ENCODE measurements at regions not wholly inside any gene's neighbourhood (a gene's known extent, or its start where the extent isn't known, plus 50 kb on each side); places are given as distances from the start of the nearest gene placed in this dataset.

- H3K4me2 ChIP-seq (ENCODE audit: low read length) = no peak overlapping the region
- H3K27me3 Mint-ChIP-seq (ENCODE audit: low read depth, unreplicated experiment) = no peaks in the 10 kb centered on the region
- H3K9me3 ChIP-seq (ENCODE audit: insufficient read depth, low read depth, low read length) = no peaks in the 10 kb centered on the region
- no peak overlapping the region for H3K4me3 Mint-ChIP-seq (ENCODE audit: unreplicated experiment)
- no peaks in the 10 kb centered on the region for H3K36me3 Mint-ChIP-seq (ENCODE audit: low read depth, unreplicated experiment)
- H3K4me3 ChIP-seq (ENCODE audit: insufficient read depth, low read depth, low read length) = no peak overlapping the region
- no peak for FAIRE-seq
- no peaks in the 10 kb centered on the region for H3K27me3 ChIP-seq (ENCODE audit: insufficient read depth, low read length)
- no peaks in the 10 kb centered on the region for H3K36me3 ChIP-seq (ENCODE audit: insufficient read depth, low read length)
- no peaks in the 10 kb centered on the region for H3K4me1 ChIP-seq (ENCODE audit: insufficient read depth, low read length)
- no peak overlapping the region for H2AFZ ChIP-seq (ENCODE audit: low read depth, low read length)
- peaks cover 4% of the 10 kb centered on the region for H3K4me1 Mint-ChIP-seq (ENCODE audit: low read depth, unreplicated experiment)
- H3K9ac ChIP-seq (ENCODE audit: low read length) = no peak overlapping the region
- H3K79me2 ChIP-seq (ENCODE audit: insufficient read depth, low read length) = no peaks in the 10 kb centered on the region
- H3K27ac Mint-ChIP-seq (ENCODE audit: unreplicated experiment) = no peak overlapping the region
- DNase-seq (ENCODE audit: low read depth) = no peak
- no peaks in the 10 kb centered on the region for H3K9me3 Mint-ChIP-seq (ENCODE audit: unreplicated experiment)
- TF ChIP-seq CTCF (IDR thresholded peaks at IDR 0.05; ENCODE audit: insufficient read depth, low read depth, low read length) (no peak), EZH2 (IDR thresholded peaks at IDR 0.05; ENCODE audit: insufficient read depth, low read length) (no peak)
- no peak overlapping the region for H3K27ac ChIP-seq (ENCODE audit: low read depth, low read length)
- no peaks in the 10 kb centered on the region for H4K20me1 ChIP-seq (ENCODE audit: insufficient read depth, low read length)
Observed at GRCh38 chr4:151575646-151576045, 166.7 kb downstream of the FHIP1A start.

GRCh38 chr4:151576627-151577026, 167.7 kb downstream of the FHIP1A start:
- no peaks in the 10 kb centered on the region for H3K27me3 Mint-ChIP-seq (ENCODE audit: low read depth, unreplicated experiment)
- H3K27ac Mint-ChIP-seq (ENCODE audit: unreplicated experiment) = no peak overlapping the region
- no peak for TF ChIP-seq CTCF (IDR thresholded peaks at IDR 0.05; ENCODE audit: insufficient read depth, low read depth, low read length)
- no peak for TF ChIP-seq EZH2 (IDR thresholded peaks at IDR 0.05; ENCODE audit: insufficient read depth, low read length)
- no peaks in the 10 kb centered on the region for H3K27me3 ChIP-seq (ENCODE audit: insufficient read depth, low read length)
- H3K9me3 Mint-ChIP-seq (ENCODE audit: unreplicated experiment) = no peaks in the 10 kb centered on the region
- H3K4me2 ChIP-seq (ENCODE audit: low read length) = no peak overlapping the region
- DNase-seq (ENCODE audit: low read depth) = no peak
- H3K4me1 Mint-ChIP-seq (ENCODE audit: low read depth, unreplicated experiment) = peaks cover 4% of the 10 kb centered on the region
- no peaks in the 10 kb centered on the region for H3K36me3 Mint-ChIP-seq (ENCODE audit: low read depth, unreplicated experiment)
- no peak overlapping the region for H3K27ac ChIP-seq (ENCODE audit: low read depth, low read length)
- no peaks in the 10 kb centered on the region for H3K36me3 ChIP-seq (ENCODE audit: insufficient read depth, low read length)
- H3K9ac ChIP-seq (ENCODE audit: low read length) = no peak overlapping the region
- no peak overlapping the region for H3K4me3 ChIP-seq (ENCODE audit: insufficient read depth, low read depth, low read length)
- no peak overlapping the region for H2AFZ ChIP-seq (ENCODE audit: low read depth, low read length)
- no peak for FAIRE-seq
- H3K4me3 Mint-ChIP-seq (ENCODE audit: unreplicated experiment) = no peak overlapping the region
- H3K79me2 ChIP-seq (ENCODE audit: insufficient read depth, low read length) = no peaks in the 10 kb centered on the region
- H3K4me1 ChIP-seq (ENCODE audit: insufficient read depth, low read length) = no peaks in the 10 kb centered on the region
- H3K9me3 ChIP-seq (ENCODE audit: insufficient read depth, low read depth, low read length) = no peaks in the 10 kb centered on the region
- H4K20me1 ChIP-seq (ENCODE audit: insufficient read depth, low read length) = no peaks in the 10 kb centered on the region

- no peaks in the 10 kb centered on the region for H3K79me2 ChIP-seq (ENCODE audit: insufficient read depth, low read length)
- no peak overlapping the region for H2AFZ ChIP-seq (ENCODE audit: low read depth, low read length)
- H3K27ac Mint-ChIP-seq (ENCODE audit: unreplicated experiment) = no peak overlapping the region
- H3K4me3 Mint-ChIP-seq (ENCODE audit: unreplicated experiment) = no peak overlapping the region
- FAIRE-seq (no peak), DNase-seq (ENCODE audit: low read depth) (no peak)
- H3K4me3 ChIP-seq (ENCODE audit: insufficient read depth, low read depth, low read length) = no peak overlapping the region
- no peaks in the 10 kb centered on the region for H4K20me1 ChIP-seq (ENCODE audit: insufficient read depth, low read length)
- no peak overlapping the region for H3K27ac ChIP-seq (ENCODE audit: low read depth, low read length)
- no peaks in the 10 kb centered on the region for H3K27me3 ChIP-seq (ENCODE audit: insufficient read depth, low read length)
- H3K36me3 ChIP-seq (ENCODE audit: insufficient read depth, low read length) = no peaks in the 10 kb centered on the region
- H3K27me3 Mint-ChIP-seq (ENCODE audit: low read depth, unreplicated experiment) = peaks cover 2% of the 10 kb centered on the region
- no peaks in the 10 kb centered on the region for H3K9me3 Mint-ChIP-seq (ENCODE audit: unreplicated experiment)
- no peak overlapping the region for H3K4me2 ChIP-seq (ENCODE audit: low read length)
- no peak overlapping the region for H3K9ac ChIP-seq (ENCODE audit: low read length)
- TF ChIP-seq CTCF (IDR thresholded peaks at IDR 0.05; ENCODE audit: insufficient read depth, low read depth, low read length) (no peak), EZH2 (IDR thresholded peaks at IDR 0.05; ENCODE audit: insufficient read depth, low read length) (no peak)
- H3K9me3 ChIP-seq (ENCODE audit: insufficient read depth, low read depth, low read length) = no peaks in the 10 kb centered on the region
- H3K36me3 Mint-ChIP-seq (ENCODE audit: low read depth, unreplicated experiment) = no peaks in the 10 kb centered on the region
- H3K4me1 ChIP-seq (ENCODE audit: insufficient read depth, low read length) = no peaks in the 10 kb centered on the region
- H3K4me1 Mint-ChIP-seq (ENCODE audit: low read depth, unreplicated experiment) = peaks cover 6% of the 10 kb centered on the region
Observed at GRCh38 chr4:151581570-151581969, 172.6 kb downstream of the FHIP1A start.

Measured in astrocyte (in vitro differentiated cells and primary cell).